ENCODE measurements at regions not wholly inside any gene's neighbourhood (a gene's known extent, or its start where the extent isn't known, plus 50 kb on each side); places are given as distances from the start of the nearest gene placed in this dataset.

- TF ChIP-seq, protein P1, sequence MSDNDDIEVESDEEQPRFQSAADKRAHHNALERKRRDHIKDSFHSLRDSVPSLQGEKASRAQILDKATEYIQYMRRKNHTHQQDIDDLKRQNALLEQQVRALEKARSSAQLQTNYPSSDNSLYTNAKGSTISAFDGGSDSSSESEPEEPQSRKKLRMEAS (IDR thresholded peaks at IDR 0.05; ENCODE audit: low read depth), result no peak
- TF ChIP-seq USF2 (IDR thresholded peaks at IDR 0.05; ENCODE audit: borderline replicate concordance, low read depth, low read length) (no peak), FOXJ3 (CRISPR knock-in tag; IDR thresholded peaks at IDR 0.05) (no peak), TCF12 (IDR thresholded peaks at IDR 0.05) (no peak), TAF1 (IDR thresholded peaks at IDR 0.05; ENCODE audit: borderline replicate concordance, low read depth, low read length) (no peak), MEF2A (IDR thresholded peaks at IDR 0.05; ENCODE audit: borderline replicate concordance, low read depth) (no peak), EP300 (IDR thresholded peaks at IDR 0.05; ENCODE audit: borderline replicate concordance in 1 of 2, low read depth in 1 of 2, low read length in 1 of 2) (no peak), RAD21 (IDR thresholded peaks at IDR 0.05; ENCODE audit: low read length) (no peak), GABPA (IDR thresholded peaks at IDR 0.05; ENCODE audit: low read depth) (no peak), CHD2 (IDR thresholded peaks at IDR 0.05; ENCODE audit: low read length, partially characterized antibody) (no peak), RFX5 (IDR thresholded peaks at IDR 0.05; ENCODE audit: low read length) (no peak), NRF1 (IDR thresholded peaks at IDR 0.05; ENCODE audit: low read depth, low read length) (no peak), EZH2phosphoT487 (IDR thresholded peaks at IDR 0.05; ENCODE audit: borderline replicate concordance, low read depth) (no peak)
- TF ChIP-seq, protein P2, sequence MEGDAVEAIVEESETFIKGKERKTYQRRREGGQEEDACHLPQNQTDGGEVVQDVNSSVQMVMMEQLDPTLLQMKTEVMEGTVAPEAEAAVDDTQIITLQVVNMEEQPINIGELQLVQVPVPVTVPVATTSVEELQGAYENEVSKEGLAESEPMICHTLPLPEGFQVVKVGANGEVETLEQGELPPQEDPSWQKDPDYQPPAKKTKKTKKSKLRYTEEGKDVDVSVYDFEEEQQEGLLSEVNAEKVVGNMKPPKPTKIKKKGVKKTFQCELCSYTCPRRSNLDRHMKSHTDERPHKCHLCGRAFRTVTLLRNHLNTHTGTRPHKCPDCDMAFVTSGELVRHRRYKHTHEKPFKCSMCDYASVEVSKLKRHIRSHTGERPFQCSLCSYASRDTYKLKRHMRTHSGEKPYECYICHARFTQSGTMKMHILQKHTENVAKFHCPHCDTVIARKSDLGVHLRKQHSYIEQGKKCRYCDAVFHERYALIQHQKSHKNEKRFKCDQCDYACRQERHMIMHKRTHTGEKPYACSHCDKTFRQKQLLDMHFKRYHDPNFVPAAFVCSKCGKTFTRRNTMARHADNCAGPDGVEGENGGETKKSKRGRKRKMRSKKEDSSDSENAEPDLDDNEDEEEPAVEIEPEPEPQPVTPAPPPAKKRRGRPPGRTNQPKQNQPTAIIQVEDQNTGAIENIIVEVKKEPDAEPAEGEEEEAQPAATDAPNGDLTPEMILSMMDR (IDR thresholded peaks at IDR 0.05), result no peak
- TF ChIP-seq, protein P3, sequence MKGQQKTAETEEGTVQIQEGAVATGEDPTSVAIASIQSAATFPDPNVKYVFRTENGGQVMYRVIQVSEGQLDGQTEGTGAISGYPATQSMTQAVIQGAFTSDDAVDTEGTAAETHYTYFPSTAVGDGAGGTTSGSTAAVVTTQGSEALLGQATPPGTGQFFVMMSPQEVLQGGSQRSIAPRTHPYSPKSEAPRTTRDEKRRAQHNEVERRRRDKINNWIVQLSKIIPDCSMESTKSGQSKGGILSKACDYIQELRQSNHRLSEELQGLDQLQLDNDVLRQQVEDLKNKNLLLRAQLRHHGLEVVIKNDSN (IDR thresholded peaks at IDR 0.05; ENCODE audit: borderline replicate concordance, low read depth), result no peak
- TF ChIP-seq, protein P4, sequence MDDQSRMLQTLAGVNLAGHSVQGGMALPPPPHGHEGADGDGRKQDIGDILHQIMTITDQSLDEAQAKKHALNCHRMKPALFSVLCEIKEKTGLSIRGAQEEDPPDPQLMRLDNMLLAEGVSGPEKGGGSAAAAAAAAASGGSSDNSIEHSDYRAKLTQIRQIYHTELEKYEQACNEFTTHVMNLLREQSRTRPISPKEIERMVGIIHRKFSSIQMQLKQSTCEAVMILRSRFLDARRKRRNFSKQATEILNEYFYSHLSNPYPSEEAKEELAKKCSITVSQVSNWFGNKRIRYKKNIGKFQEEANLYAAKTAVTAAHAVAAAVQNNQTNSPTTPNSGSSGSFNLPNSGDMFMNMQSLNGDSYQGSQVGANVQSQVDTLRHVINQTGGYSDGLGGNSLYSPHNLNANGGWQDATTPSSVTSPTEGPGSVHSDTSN (IDR thresholded peaks at IDR 0.05), result no peak
- TF ChIP-seq, protein P5, sequence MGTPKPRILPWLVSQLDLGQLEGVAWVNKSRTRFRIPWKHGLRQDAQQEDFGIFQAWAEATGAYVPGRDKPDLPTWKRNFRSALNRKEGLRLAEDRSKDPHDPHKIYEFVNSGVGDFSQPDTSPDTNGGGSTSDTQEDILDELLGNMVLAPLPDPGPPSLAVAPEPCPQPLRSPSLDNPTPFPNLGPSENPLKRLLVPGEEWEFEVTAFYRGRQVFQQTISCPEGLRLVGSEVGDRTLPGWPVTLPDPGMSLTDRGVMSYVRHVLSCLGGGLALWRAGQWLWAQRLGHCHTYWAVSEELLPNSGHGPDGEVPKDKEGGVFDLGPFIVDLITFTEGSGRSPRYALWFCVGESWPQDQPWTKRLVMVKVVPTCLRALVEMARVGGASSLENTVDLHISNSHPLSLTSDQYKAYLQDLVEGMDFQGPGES (IDR thresholded peaks at IDR 0.05; ENCODE audit: low read depth, low read length), result no peak
- peaks cover 7 to 9% of the 10 kb centered on the region in 2 experiments; a peak in 3 of 4 replicates for H3K4me1 ChIP-seq (ENCODE audit: control insufficient read depth in 1 of 2, insufficient read depth in 2 of 2, low read depth in 1 of 2, low read length in 1 of 2)
- H3K9ac ChIP-seq, result no peak overlapping the region
- H3K4me2 ChIP-seq, result no peak overlapping the region
- no peaks in the 10 kb centered on the region for H3K9me3 ChIP-seq
- no peak overlapping the region for H3K4me3 ChIP-seq (ENCODE audit: low read depth in 2 of 2, low read length in 1 of 2)
- H3K36me3 ChIP-seq (replicated peaks in 1 of 2; ENCODE audit: control insufficient read depth in 1 of 2, insufficient read depth in 2 of 2, low read length in 1 of 2), result no peaks in the 10 kb centered on the region
- no peak overlapping the region for H2AFZ ChIP-seq (ENCODE audit: low read depth)
- no peaks in the 10 kb centered on the region for H4K20me1 ChIP-seq (ENCODE audit: insufficient read depth)
- H3F3A ChIP-seq (replicated peaks; ENCODE audit: insufficient read depth), result no peaks in the 10 kb centered on the region
- WGBS (ENCODE audit: low lambda C conversion rate), result 75% methylated on average over 1 of the region's 1 CpG
- H3K79me2 ChIP-seq (ENCODE audit: insufficient read depth), result no peaks in the 10 kb centered on the region
- no peaks in the 10 kb centered on the region for H3K27me3 ChIP-seq (ENCODE audit: insufficient read depth)
- H3K9me2 ChIP-seq, result no peaks in the 10 kb centered on the region
- ChIA-PET POLR2A (no interaction called here), CTCF (no interaction called here)
- H3K27ac ChIP-seq (ENCODE audit: low read depth in 2 of 2, low read length in 1 of 2), result no peak overlapping the region
- DNase-seq, result no peak
Measured at GRCh38 chr2:63719052-63719451, 122.6 kb upstream of the UGP2 start.

Measured in SK-N-SH (cell line).